Activated CD4-positive, alpha-beta T cell treated with anti-CD3 and anti-CD28 coated beads, Interleukin-2, amount 50 U/mL, for 1 hour (primary cell): ENCODE measurements at regions not wholly inside any gene's neighbourhood (a gene's known extent, or its start where the extent isn't known, plus 50 kb on each side); places are given as distances from the start of the nearest gene placed in this dataset.

Experiments
- DNase-seq: peaks from one replicate; pipeline ENCODE4 v3.0.0-alpha.2; 2020

- DNase-seq, result no peak
Observed at GRCh38 chr4:128346054-128346716, 58.6 kb upstream of the PGRMC2 start.

GRCh38 chr4:128345650-128346049 is 58.0 kb upstream of the PGRMC2 start:
- no peak for DNase-seq

- no peak for DNase-seq
Observed at GRCh38 chr4:128342762-128343161, 55.1 kb upstream of the PGRMC2 start.

- DNase-seq, result no peak
Observed at GRCh38 chr4:128341634-128342033, 54.0 kb upstream of the PGRMC2 start.

- no peak for DNase-seq
Observed at GRCh38 chr4:128338634-128339355, 51.2 kb upstream of the PGRMC2 start.

GRCh38 chr4:128337863-128338262 is 50.2 kb upstream of the PGRMC2 start:
- DNase-seq, result no peak
